ENCODE measurements at regions not wholly inside any gene's neighbourhood (a gene's known extent, or its start where the extent isn't known, plus 50 kb on each side); places are given as distances from the start of the nearest gene placed in this dataset.
"Not testable (repeated sequence)": the region's sequence is repeated elsewhere in the genome, so short reads cannot be mapped to it uniquely, and the experiment has no call there.

- TF ChIP-seq, protein P1, sequence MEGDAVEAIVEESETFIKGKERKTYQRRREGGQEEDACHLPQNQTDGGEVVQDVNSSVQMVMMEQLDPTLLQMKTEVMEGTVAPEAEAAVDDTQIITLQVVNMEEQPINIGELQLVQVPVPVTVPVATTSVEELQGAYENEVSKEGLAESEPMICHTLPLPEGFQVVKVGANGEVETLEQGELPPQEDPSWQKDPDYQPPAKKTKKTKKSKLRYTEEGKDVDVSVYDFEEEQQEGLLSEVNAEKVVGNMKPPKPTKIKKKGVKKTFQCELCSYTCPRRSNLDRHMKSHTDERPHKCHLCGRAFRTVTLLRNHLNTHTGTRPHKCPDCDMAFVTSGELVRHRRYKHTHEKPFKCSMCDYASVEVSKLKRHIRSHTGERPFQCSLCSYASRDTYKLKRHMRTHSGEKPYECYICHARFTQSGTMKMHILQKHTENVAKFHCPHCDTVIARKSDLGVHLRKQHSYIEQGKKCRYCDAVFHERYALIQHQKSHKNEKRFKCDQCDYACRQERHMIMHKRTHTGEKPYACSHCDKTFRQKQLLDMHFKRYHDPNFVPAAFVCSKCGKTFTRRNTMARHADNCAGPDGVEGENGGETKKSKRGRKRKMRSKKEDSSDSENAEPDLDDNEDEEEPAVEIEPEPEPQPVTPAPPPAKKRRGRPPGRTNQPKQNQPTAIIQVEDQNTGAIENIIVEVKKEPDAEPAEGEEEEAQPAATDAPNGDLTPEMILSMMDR (IDR thresholded peaks at IDR 0.05; ENCODE audit: low read depth, low read length), result no peak
- no peak for DNase-seq (ENCODE audit: low read depth in 2 of 2)
- no peak overlapping the region for H3K4me3 ChIP-seq (replicated peaks in 1 of 2; ENCODE audit: low read depth in 2 of 2, low read length in 2 of 2)
Measured at GRCh38 chr1:117714546-117714945, 108.7 kb downstream of the TENT5C start.

GRCh38 chr1:117716030-117716429 lies 110.2 kb downstream of the TENT5C start:
- H3K4me3 ChIP-seq (replicated peaks in 1 of 2; ENCODE audit: low read depth in 2 of 2, low read length in 2 of 2); DNase-seq (ENCODE audit: low read depth in 2 of 2): not testable (repeated sequence)

DNA sequence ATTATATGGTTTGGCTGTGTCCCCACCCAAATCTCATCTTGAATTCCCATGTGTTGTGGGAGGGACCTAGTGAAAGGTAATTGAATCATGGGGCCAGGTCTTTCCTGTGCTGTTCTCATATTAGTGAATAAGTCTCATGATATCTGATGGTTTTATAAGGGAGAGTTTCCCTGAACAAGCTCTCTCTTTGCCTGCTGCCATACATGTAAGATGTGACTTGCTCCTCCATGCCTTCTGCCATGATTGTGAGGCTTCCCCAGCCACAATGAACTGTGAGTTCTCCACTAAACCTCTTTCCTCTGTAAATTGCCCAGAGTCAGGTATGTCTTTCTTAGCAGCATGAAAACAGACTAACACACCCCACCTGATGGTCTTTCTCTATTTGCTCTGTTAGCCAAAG lies 112.1 kb downstream of the TENT5C start:
- not testable (repeated sequence) for H3K4me3 ChIP-seq (replicated peaks in 1 of 2; ENCODE audit: low read depth in 2 of 2, low read length in 2 of 2); DNase-seq (ENCODE audit: low read depth in 2 of 2)

DNA sequence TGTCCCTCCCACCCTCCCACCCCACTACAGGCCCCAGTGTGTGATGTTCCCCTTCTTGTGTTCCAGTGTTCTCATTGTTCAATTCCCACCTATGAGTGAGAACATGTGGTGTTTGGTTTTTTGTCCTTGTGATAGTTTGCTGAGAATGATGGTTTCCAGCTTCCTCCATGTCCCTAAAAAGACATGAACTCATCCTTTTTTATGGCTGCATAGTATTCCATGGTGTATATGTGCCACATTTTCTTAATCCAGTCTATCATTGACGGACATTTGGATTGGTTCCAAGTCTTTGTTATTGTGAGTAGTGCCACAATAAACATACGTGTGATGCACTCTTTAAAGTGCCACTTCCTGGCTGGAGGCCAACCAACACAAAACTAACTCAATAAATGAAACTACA lies 112.7 kb downstream of the TENT5C start:
- not testable (repeated sequence) for H3K4me3 ChIP-seq (replicated peaks in 1 of 2; ENCODE audit: low read depth in 2 of 2, low read length in 2 of 2)

GRCh38 chr1:117719004-117719403 lies 113.2 kb downstream of the TENT5C start:
- DNase-seq (ENCODE audit: low read depth in 2 of 2), result no peak
- no peak overlapping the region for H3K4me3 ChIP-seq (replicated peaks in 1 of 2; ENCODE audit: low read depth in 2 of 2, low read length in 2 of 2)
- TF ChIP-seq, protein P1 (IDR thresholded peaks at IDR 0.05; ENCODE audit: low read depth, low read length), result no peak

More for the DNA sequence above, 112.7 kb downstream of the TENT5C start:
- DNase-seq (ENCODE audit: low read depth in 2 of 2), result not testable (repeated sequence)

- TF ChIP-seq, protein P1 (IDR thresholded peaks at IDR 0.05; ENCODE audit: low read depth, low read length), result no peak
- no peak for DNase-seq (ENCODE audit: low read depth in 2 of 2)
- no peak overlapping the region for H3K4me3 ChIP-seq (replicated peaks in 1 of 2; ENCODE audit: low read depth in 2 of 2, low read length in 2 of 2)
Measured at GRCh38 chr1:117732065-117732797, 126.4 kb downstream of the TENT5C start.

GRCh38 chr1:117732956-117733355 lies 127.1 kb downstream of the TENT5C start:
- no peak overlapping the region for H3K4me3 ChIP-seq (replicated peaks in 1 of 2; ENCODE audit: low read depth in 2 of 2, low read length in 2 of 2)
- TF ChIP-seq, protein P1 (IDR thresholded peaks at IDR 0.05; ENCODE audit: low read depth, low read length), result no peak
- no peak for DNase-seq (ENCODE audit: low read depth in 2 of 2)

DNA sequence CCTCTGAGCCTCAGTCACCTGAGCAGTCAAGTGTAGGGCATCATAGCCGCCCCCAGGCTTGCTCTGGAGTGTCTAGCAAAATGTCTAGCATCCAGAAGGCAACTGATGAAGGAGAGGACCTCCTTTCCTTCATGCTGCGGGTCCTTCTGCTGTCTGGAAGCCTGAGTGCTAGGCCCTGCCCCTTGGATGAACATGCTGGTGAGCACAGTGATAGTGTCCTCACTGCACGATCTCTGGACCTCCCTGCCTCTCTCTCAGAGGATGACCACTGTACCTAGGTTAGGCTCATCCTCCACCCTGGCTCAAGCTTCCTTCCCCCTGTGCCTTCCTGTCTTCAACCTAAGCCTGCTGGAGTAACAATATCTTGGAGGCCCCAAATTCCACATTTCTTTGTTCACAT lies 128.6 kb downstream of the TENT5C start:
- no peak overlapping the region for H3K4me3 ChIP-seq (replicated peaks in 1 of 2; ENCODE audit: low read depth in 2 of 2, low read length in 2 of 2)
- DNase-seq (ENCODE audit: low read depth in 2 of 2), result no peak
- TF ChIP-seq, protein P1 (IDR thresholded peaks at IDR 0.05; ENCODE audit: low read depth, low read length), result no peak

All from cardiac fibroblast (primary cell).